ENCODE measurements at regions not wholly inside any gene's neighbourhood (a gene's known extent, or its start where the extent isn't known, plus 50 kb on each side); places are given as distances from the start of the nearest gene placed in this dataset.
"Not testable (repeated sequence)": the region's sequence is repeated elsewhere in the genome, so short reads cannot be mapped to it uniquely, and the experiment has no call there.

- H3K4me3 ChIP-seq (ENCODE audit: low read depth, low read length) = no peak overlapping the region
- TF ChIP-seq CTCF (conservative IDR thresholded peaks at IDR 0.05; ENCODE audit: low read depth, low read length) = no peak
- DNase-seq (ENCODE audit: low read depth) = no peak
These were observed 1039.3 kb upstream of the TYRP1 start for GRCh38 chr9:11653867-11654266.

- DNase-seq (ENCODE audit: low read depth) = no peak
- TF ChIP-seq CTCF (conservative IDR thresholded peaks at IDR 0.05; ENCODE audit: low read depth, low read length) = no peak
- H3K4me3 ChIP-seq (ENCODE audit: low read depth, low read length) = no peak overlapping the region
These were observed 1029.3 kb upstream of the TYRP1 start for GRCh38 chr9:11663913-11664312.

- H3K4me3 ChIP-seq (ENCODE audit: low read depth, low read length) = no peak overlapping the region
- TF ChIP-seq CTCF (conservative IDR thresholded peaks at IDR 0.05; ENCODE audit: low read depth, low read length) = no peak
These were observed 1016.4 kb upstream of the TYRP1 start for GRCh38 chr9:11676821-11677220.

GRCh38 chr9:11686733-11687132 is 1006.5 kb upstream of the TYRP1 start:
- no peak overlapping the region for H3K4me3 ChIP-seq (ENCODE audit: low read depth, low read length)
- no peak for DNase-seq (ENCODE audit: low read depth)
- no peak for TF ChIP-seq CTCF (conservative IDR thresholded peaks at IDR 0.05; ENCODE audit: low read depth, low read length)

More at GRCh38 chr9:11676821-11677220, 1016.4 kb upstream of the TYRP1 start:
- DNase-seq (ENCODE audit: low read depth) = no peak

- TF ChIP-seq CTCF (conservative IDR thresholded peaks at IDR 0.05; ENCODE audit: low read depth, low read length) = no peak
- no peak overlapping the region for H3K4me3 ChIP-seq (ENCODE audit: low read depth, low read length)
- DNase-seq (ENCODE audit: low read depth) = no peak
These were observed 996.1 kb upstream of the TYRP1 start for GRCh38 chr9:11697126-11697525.

- no peak overlapping the region for H3K4me3 ChIP-seq (ENCODE audit: low read depth, low read length)
- no peak for TF ChIP-seq CTCF (conservative IDR thresholded peaks at IDR 0.05; ENCODE audit: low read depth, low read length)
- no peak for DNase-seq (ENCODE audit: low read depth)
These were observed 991.5 kb upstream of the TYRP1 start for GRCh38 chr9:11701706-11702105.

- no peak overlapping the region for H3K4me3 ChIP-seq (ENCODE audit: low read depth, low read length)
- no peak for DNase-seq (ENCODE audit: low read depth)
- no peak for TF ChIP-seq CTCF (conservative IDR thresholded peaks at IDR 0.05; ENCODE audit: low read depth, low read length)
These were observed 990.6 kb upstream of the TYRP1 start for GRCh38 chr9:11702548-11702947.

GRCh38 chr9:11704198-11704597 is 989.0 kb upstream of the TYRP1 start:
- DNase-seq (ENCODE audit: low read depth); H3K4me3 ChIP-seq (ENCODE audit: low read depth, low read length): not testable (repeated sequence)
